ENCODE measurements at regions not wholly inside any gene's neighbourhood (a gene's known extent, or its start where the extent isn't known, plus 50 kb on each side); places are given as distances from the start of the nearest gene placed in this dataset.

GRCh38 chr10:62585211-62585775 lies 211.1 kb downstream of the ZNF365 start:
- TF ChIP-seq CTCF (conservative IDR thresholded peaks at IDR 0.05; ENCODE audit: low read depth in 2 of 2): no peak
- no peak for TF ChIP-seq EZH2 (IDR thresholded peaks at IDR 0.05; ENCODE audit: low read depth, unreplicated experiment)
- no peak for TF ChIP-seq EZH2phosphoT487 (IDR thresholded peaks at IDR 0.05; ENCODE audit: unreplicated experiment)
- no peak for TF ChIP-seq POLR2AphosphoS5 (IDR thresholded peaks at IDR 0.05; ENCODE audit: low read depth)
- no peak for TF ChIP-seq REST (IDR thresholded peaks at IDR 0.05; ENCODE audit: unreplicated experiment)
- no peak for TF ChIP-seq NANOG (IDR thresholded peaks at IDR 0.05; ENCODE audit: borderline replicate concordance)
- no peak for TF ChIP-seq CREB1 (CRISPR knock-in tag; IDR thresholded peaks at IDR 0.05; ENCODE audit: low read depth)
- TF ChIP-seq ETS1 (IDR thresholded peaks at IDR 0.05): no peak
- no peak for TF ChIP-seq STAT1 (IDR thresholded peaks at IDR 0.05; ENCODE audit: unreplicated experiment)
- no peak for TF ChIP-seq ZNF462 (CRISPR knock-in tag; IDR thresholded peaks at IDR 0.05)
